OCI-LY7 (cell line): ENCODE measurements at regions not wholly inside any gene's neighbourhood (a gene's known extent, or its start where the extent isn't known, plus 50 kb on each side); places are given as distances from the start of the nearest gene placed in this dataset.

Experiments used
- EZH2phosphoT487 ChIP-seq: fragments of 200-600 bp; sonication (generic); IDR thresholded peaks from 2 replicates; pipeline ENCODE4 v1.6.1; 2018; ENCODE audit warnings: low read depth, borderline replicate concordance, mild to moderate bottlenecking, mixed run types, antibody characterized with exemption, low read length, moderate library complexity, mixed read lengths
- TF ChIP-seq, protein P1 (sequence below): fragments of 200-600 bp; sonication (generic); conservative IDR thresholded peaks from 2 replicates; pipeline ENCODE4 v1.5.1; 2014; ENCODE audit warnings: mild to moderate bottlenecking, antibody characterized with exemption, low read length, moderate library complexity, mixed read lengths

- TF ChIP-seq, protein P1, sequence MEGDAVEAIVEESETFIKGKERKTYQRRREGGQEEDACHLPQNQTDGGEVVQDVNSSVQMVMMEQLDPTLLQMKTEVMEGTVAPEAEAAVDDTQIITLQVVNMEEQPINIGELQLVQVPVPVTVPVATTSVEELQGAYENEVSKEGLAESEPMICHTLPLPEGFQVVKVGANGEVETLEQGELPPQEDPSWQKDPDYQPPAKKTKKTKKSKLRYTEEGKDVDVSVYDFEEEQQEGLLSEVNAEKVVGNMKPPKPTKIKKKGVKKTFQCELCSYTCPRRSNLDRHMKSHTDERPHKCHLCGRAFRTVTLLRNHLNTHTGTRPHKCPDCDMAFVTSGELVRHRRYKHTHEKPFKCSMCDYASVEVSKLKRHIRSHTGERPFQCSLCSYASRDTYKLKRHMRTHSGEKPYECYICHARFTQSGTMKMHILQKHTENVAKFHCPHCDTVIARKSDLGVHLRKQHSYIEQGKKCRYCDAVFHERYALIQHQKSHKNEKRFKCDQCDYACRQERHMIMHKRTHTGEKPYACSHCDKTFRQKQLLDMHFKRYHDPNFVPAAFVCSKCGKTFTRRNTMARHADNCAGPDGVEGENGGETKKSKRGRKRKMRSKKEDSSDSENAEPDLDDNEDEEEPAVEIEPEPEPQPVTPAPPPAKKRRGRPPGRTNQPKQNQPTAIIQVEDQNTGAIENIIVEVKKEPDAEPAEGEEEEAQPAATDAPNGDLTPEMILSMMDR = no peak
- TF ChIP-seq EZH2phosphoT487 = no peak
Measured at GRCh38 chr17:77844681-77845080, 113.8 kb upstream of the TNRC6C start.
